ENCODE measurements at regions not wholly inside any gene's neighbourhood (a gene's known extent, or its start where the extent isn't known, plus 50 kb on each side); places are given as distances from the start of the nearest gene placed in this dataset.
"Not testable (repeated sequence)": the region's sequence is repeated elsewhere in the genome, so short reads cannot be mapped to it uniquely, and the experiment has no call there.

DNA sequence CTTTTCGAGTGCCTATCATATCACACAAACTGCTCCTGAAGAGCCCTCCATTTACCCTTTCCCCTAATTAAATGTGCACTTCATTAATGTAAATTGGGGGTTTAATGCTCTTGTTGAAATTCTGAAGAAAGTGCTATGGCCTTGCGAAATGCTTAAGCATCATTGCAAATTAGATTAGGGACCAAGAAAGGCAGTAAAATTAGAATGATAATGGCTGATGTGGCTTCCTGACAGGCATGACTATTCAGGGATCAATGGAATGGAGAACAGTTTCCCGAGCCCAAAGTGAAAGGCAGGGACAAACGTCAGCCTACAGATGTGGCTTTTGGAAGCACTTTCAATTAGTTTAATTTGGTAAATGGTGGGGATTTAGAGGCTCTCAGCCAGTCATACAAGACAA is 120.1 kb downstream of the NKX6-1 start:
- DNase-seq, result no peak

DNA sequence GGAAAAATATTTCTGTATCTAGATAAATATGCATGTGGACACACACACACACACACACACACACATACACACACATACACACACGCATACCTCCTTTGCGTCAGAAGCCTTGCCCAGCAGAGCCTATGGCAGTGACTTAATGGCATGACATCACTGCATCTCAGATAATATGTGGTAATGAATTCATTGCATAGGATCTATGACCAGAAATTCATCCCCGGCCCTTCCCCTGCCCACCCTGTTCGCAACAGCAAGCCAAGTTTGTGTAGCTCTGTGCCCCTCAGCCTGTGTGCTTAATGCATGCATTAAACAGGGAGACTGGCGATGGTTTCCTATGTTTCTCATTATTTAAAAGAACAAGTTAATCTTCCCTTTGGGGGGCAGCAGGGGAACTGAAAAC is 120.7 kb downstream of the NKX6-1 start:
- DNase-seq, result no peak

DNA sequence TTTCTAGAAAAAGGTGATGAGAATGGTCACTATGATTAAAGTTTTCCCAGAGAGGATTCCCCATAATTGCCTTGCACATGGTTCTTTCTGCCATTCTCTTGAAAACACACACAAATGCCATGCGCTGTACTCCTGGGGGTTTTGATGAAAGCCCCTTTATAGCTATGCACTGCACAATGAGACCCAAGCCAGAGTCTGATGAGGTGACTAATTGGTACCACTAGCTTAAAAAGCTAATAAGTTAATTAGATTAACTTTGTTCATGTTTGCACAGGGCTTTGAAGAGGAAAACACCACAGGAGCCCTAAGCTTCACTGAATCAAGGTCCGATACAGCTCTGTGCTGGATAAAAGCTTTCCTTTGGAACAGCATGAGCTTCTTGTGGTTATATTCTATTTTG is 132.2 kb downstream of the NKX6-1 start:
- no peak for DNase-seq

GRCh38 chr4:84366161-84366560 is 132.9 kb downstream of the NKX6-1 start:
- DNase-seq, result no peak

GRCh38 chr4:84362896-84363655 is 136.0 kb downstream of the NKX6-1 start:
- no peak for DNase-seq

DNA sequence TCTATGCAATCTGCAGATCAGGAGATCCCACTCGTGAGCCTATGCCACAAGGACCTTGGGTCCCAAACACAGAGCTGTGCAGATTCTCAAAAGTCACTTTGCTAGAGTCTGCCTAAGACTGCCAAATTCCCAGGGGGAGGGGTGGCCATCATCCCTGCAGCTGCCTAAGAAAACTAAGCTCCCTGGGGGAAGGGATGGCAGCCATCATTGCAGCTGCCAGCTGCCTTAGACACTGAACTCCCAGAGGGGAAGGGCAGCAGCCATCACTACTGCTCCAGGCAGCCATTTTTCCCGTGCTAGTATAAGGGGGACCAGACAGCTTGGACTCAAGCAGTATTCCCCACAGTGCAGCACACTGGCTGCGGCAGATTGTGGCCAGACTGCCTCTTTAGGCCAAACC is 156.9 kb downstream of the NKX6-1 start:
- no peak for DNase-seq

GRCh38 chr4:84341559-84341958 is 157.5 kb downstream of the NKX6-1 start:
- DNase-seq, result no peak

DNA sequence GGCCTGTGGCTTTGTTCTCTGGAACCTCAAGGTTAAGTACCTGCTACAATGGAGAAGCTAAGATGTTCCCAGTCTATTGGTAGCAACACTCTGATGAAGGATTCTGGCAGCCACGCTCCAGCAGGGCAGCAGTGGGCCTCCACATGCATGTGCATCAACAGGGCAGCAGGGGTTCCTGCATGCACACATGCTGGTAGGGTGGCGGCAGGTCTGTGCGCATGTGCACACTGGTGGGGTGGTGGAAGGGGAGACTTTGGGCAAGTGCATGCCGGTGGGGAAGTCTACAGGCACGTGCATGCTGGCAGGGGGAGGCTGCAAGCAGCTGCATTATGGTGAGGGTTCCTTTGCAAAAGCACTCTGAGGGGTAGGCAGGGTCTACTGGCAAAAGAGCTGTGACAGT is 160.7 kb downstream of the NKX6-1 start:
- DNase-seq, result no peak

- DNase-seq, result no peak
These were observed 162.0 kb downstream of the NKX6-1 start for GRCh38 chr4:84336964-84337705.

DNA sequence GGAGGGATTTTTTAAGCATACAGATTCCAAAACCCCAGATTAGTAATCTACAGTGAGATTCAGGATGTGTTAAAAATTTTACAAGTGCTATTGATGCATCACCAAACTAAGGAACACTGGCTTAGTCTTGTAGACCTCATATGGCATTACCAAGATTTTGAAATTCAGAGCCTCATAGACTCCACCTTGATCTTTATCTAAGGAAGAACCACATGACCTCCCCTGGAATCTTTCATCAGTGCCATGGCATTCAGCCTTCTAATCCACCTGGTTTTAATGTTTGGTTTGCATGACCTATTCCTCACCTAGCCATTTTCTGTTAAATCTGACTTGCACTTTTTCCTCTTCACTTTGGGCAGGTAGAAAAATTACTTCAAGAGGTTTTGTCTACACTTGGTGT is 171.6 kb downstream of the NKX6-1 start:
- DNase-seq, result no peak

DNA sequence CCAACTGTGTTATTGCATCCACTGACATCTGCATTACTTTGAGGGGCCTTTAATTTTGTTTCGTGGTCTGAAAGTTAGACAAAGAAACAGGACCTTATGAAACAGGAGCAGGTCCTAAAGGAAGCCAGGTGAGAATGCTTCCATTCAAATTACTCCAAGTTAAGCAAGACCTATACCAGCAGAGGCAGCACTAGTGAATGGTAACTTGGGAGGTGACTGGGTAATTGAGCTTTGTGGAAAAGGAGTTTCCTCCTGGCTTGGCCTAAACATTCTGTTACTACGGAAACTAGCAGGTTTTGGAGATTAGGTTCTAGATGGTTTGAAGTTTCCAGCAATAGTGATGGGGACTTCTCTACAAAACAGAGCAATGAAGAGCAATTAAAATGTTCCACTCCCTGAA is 173.5 kb downstream of the NKX6-1 start:
- DNase-seq, result no peak

DNA sequence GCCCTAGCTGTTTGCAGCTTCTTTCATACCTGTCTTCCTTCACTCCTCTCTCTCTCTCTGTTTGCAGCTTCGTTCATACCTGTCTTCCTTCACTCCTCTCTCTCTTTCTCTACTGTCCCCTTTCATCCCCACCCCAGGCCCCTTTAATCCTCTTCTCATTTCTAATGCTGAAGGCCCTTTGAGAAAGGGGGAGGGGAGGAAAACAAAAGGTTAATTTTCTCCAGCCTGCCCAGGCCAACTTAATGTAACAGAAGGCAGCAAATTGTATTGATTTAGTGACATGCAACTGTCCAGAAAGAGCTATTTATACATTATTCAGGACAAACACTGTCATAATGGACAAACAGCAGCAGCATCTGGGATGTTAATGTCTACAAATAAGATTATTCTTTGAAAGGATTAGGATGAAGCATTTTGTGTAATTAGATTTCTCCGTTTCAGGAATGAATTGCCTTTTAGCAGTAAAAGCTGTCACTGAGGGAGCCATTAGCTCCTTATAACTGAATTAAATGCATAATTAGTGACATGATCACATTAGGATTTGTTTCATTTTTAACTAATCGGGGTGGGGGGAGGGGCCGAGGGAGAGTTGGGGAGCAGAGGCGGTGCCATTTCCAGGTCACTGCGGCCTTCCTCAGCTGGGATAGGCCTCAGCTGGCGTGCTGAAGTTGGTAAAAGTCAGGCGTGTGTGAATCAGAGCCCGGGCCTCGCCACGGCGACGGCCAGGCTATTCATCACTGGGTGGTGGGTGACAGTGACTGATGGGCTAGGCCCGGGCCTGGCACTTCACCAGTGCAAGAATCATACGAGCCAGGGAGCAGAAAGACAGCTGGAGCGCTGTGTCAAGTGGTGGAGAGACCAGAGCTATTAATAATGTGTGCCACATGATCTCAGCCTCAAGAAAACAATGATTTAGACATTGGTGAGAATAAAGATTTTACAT is 174.5 kb downstream of the NKX6-1 start:
- DNase-seq, result no peak

DNA sequence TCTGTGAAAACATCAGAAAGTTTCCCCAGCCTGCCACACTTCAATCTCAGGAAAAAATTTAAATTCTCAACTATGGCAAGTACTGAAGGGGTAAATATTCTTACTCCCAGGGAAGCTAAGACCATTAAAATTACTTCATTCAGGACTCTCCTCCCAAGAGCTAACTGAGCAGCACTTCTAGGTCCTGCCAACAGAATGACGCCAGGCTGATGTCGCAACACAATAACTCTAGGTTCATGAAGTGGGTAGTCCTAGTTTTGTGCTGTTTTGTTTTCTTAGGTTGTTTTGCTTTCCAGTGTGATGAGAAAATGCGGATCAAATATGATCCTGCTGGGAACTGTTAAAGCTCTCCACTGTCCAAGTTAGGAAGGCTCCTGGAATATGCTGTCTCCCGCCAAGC is 180.0 kb downstream of the NKX6-1 start:
- DNase-seq, result no peak

- no peak for DNase-seq
These were observed 181.6 kb downstream of the NKX6-1 start for GRCh38 chr4:84317513-84317912.

GRCh38 chr4:84312426-84313012 is 186.6 kb downstream of the NKX6-1 start:
- no peak for DNase-seq

- DNase-seq, result no peak
These were observed 189.9 kb downstream of the NKX6-1 start for GRCh38 chr4:84309191-84309590.

- not testable (repeated sequence) for DNase-seq
These were observed 200.3 kb downstream of the NKX6-1 start for GRCh38 chr4:84298719-84299254.

- DNase-seq, result no peak
These were observed 200.9 kb downstream of the NKX6-1 start for GRCh38 chr4:84298023-84298718.

DNA sequence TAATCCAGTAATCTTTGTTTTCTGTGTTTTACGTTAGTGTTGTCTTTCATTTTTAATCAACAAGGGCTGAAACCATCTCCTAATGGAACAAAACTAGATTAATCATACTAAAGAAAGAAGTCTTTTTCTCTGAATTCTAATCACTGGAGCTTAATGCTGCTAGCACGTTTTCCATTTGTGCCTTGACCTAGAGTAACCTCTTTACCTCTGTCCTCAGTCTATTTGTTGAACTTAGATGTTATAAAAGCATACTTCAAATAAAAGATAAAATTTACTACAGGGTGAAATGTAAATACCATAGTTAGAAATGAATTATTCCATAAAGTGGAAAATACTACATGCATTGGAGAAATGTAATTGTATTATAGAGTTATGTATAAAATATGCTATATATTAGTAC is 207.1 kb downstream of the NKX6-1 start:
- no peak for DNase-seq

DNA sequence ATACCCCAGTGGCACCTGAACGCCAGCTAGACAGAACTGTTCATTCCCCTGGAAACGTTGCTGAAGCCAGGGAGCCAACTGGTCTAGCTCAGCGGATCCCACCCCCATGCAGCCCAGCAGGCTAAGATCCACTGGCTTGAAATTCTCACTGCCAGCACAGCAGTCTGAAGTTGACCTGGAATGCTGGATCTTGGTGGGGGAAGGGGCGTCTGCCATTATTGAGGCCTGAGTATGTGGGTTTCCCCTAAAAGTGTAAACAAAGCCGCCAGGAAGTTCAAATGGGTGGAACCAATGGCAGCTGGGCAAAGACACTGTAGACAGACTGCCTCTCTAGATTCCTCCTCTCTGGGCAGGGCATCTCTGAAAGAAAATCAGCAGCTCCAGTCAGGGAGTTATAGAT is 213.0 kb downstream of the NKX6-1 start:
- DNase-seq, result no peak

- DNase-seq, result no peak
These were observed 219.4 kb downstream of the NKX6-1 start for GRCh38 chr4:84279678-84280077.

DNA sequence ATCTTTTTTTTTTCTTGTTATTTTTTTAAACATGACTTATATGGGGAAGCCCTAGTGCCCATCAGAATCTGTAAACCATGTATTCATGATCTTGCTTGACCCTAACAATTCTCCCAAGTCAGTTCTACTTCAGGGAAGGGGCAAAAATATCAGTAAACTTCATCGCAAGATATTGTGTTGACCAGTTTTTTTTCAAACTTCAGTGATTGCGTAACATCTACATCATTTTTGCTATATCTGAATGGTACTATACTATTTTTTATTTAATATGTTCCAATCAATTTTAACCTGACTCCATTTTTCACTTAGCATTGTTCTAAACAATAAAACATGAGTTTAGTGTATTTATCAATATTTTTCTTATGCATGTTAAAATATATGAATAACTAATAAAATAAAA is 221.2 kb downstream of the NKX6-1 start:
- no peak for DNase-seq

Measured in activated CD4-positive, alpha-beta T cell treated with anti-CD3 and anti-CD28 coated beads, Interleukin-2, Interleukin-6, amounts not matched to agents 100 ng/mL and 50 ng/mL, durations not matched to agents 16 hours and 8 hours (primary cell).